ENCODE measurements at regions not wholly inside any gene's neighbourhood (a gene's known extent, or its start where the extent isn't known, plus 50 kb on each side); places are given as distances from the start of the nearest gene placed in this dataset.

DNA sequence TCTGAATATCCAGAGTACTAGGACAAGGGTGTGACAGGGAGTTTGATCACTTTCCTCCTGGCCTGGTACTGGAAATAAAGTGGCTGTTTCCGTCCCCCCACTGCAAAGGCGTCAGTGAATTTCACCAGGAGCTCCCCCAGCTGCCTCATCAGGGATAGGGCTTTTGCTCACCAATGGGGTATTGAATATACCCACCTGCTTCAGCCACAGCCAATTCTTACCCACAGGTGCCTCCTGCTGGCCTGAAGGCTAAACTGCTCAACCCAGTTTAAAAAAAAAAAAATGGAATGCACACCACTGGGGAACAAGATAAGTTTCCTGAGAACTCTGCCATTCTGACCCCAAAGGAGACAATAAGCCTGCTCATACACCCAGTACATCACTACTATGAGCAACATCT lies 65.3 kb upstream of the MS4A8 start:
- H3K23ac ChIP-seq (ENCODE audit: low read length): no peak overlapping the region
- H4K91ac ChIP-seq (ENCODE audit: low read depth, low read length): no peak overlapping the region
- H3K79me2 ChIP-seq (ENCODE audit: control insufficient read depth, insufficient read depth, low read length, poor library complexity): no peaks in the 10 kb centered on the region
- WGBS (ENCODE audit: extremely low coverage, insufficient coverage, insufficient read length): no CpG with 5 or more reads among the region's 2 CpGs
- H4K12ac ChIP-seq (ENCODE audit: low read depth, low read length): no peak overlapping the region
- H2BK120ac ChIP-seq (ENCODE audit: insufficient read depth, low read length, poor library complexity): no peak overlapping the region
- H2AFZ ChIP-seq (ENCODE audit: insufficient read depth, low read length, poor library complexity): no peak overlapping the region
- no peak overlapping the region for H2BK12ac ChIP-seq (ENCODE audit: low read length)
- no peak overlapping the region for H4K8ac ChIP-seq (ENCODE audit: low read depth, low read length)
- no peak overlapping the region for H3K9ac ChIP-seq (ENCODE audit: low read length)
- H3K27me3 ChIP-seq (ENCODE audit: insufficient read depth, low read length): no peaks in the 10 kb centered on the region
- no peak overlapping the region for H3K27ac ChIP-seq (ENCODE audit: low read depth, low read length)
- H3K36me3 ChIP-seq (ENCODE audit: control insufficient read depth in 1 of 2, insufficient read depth in 2 of 2, low read length in 2 of 2): no peaks in the 10 kb centered on the region
- no peak overlapping the region for H3K4ac ChIP-seq (ENCODE audit: low read depth, low read length)
- H3K4me1 ChIP-seq (ENCODE audit: control insufficient read depth in 1 of 2, insufficient read depth in 2 of 2, low read length in 2 of 2): no peaks in the 10 kb centered on the region
- no peak for DNase-seq
- H3K14ac ChIP-seq (ENCODE audit: low read length): no peak overlapping the region
- H2AK5ac ChIP-seq (ENCODE audit: low read length): no peak overlapping the region
- H3K79me1 ChIP-seq (ENCODE audit: low read length): no peaks in the 10 kb centered on the region
- H2BK5ac ChIP-seq (ENCODE audit: low read depth, low read length, poor library complexity): no peak overlapping the region
- H3K4me3 ChIP-seq (ENCODE audit: low read depth, low read length): no peak overlapping the region
- peaks cover 2% of the 10 kb centered on the region for H3K9me3 ChIP-seq (ENCODE audit: insufficient read depth, low read depth, low read length)
- H3K4me2 ChIP-seq (ENCODE audit: low read length): no peak overlapping the region
- no peak overlapping the region for H3K18ac ChIP-seq (ENCODE audit: low read length)

DNA sequence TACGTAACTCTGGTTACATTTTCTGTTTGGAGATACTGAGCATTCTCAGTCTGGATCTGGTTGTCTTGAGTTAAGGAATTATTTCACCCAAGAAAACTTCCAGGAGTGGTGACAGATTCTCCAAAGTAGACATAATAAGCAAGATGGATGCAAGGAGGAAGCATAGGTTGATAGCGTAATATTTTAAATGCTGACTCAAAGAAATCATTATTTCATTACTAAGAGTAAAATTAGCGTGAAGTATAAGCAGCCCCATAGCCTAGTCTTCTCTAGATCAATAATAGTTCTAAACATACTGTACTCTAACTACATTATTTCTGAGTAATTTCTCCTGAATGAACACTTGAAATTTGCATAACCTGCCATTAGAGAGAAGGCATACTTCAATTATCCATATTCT lies 57.5 kb upstream of the MS4A8 start:
- no peak overlapping the region for H4K91ac ChIP-seq (ENCODE audit: low read depth, low read length)
- H2BK12ac ChIP-seq (ENCODE audit: low read length): no peak overlapping the region
- H3K9ac ChIP-seq (ENCODE audit: low read length): no peak overlapping the region
- H3K18ac ChIP-seq (ENCODE audit: low read length): no peak overlapping the region
- no peaks in the 10 kb centered on the region for H3K79me1 ChIP-seq (ENCODE audit: low read length)
- H3K14ac ChIP-seq (ENCODE audit: low read length): no peak overlapping the region
- no peak overlapping the region for H2BK5ac ChIP-seq (ENCODE audit: low read depth, low read length, poor library complexity)
- H3K27ac ChIP-seq (ENCODE audit: low read depth, low read length): no peak overlapping the region
- H3K23ac ChIP-seq (ENCODE audit: low read length): no peak overlapping the region
- H4K8ac ChIP-seq (ENCODE audit: low read depth, low read length): no peak overlapping the region
- no CpG with 5 or more reads among the region's 3 CpGs for WGBS (ENCODE audit: extremely low coverage, insufficient coverage, insufficient read length)
- no peak for DNase-seq
- no peaks in the 10 kb centered on the region for H3K36me3 ChIP-seq (ENCODE audit: control insufficient read depth in 1 of 2, insufficient read depth in 2 of 2, low read length in 2 of 2)
- H3K4me2 ChIP-seq (ENCODE audit: low read length): no peak overlapping the region
- no peak overlapping the region for H3K4me3 ChIP-seq (ENCODE audit: low read depth, low read length)
- no peaks in the 10 kb centered on the region for H3K9me3 ChIP-seq (ENCODE audit: insufficient read depth, low read depth, low read length)
- no peaks in the 10 kb centered on the region for H3K79me2 ChIP-seq (ENCODE audit: control insufficient read depth, insufficient read depth, low read length, poor library complexity)
- H2AK5ac ChIP-seq (ENCODE audit: low read length): no peak overlapping the region
- no peak overlapping the region for H2AFZ ChIP-seq (ENCODE audit: insufficient read depth, low read length, poor library complexity)
- H4K12ac ChIP-seq (ENCODE audit: low read depth, low read length): no peak overlapping the region
- no peak overlapping the region for H2BK120ac ChIP-seq (ENCODE audit: insufficient read depth, low read length, poor library complexity)
- no peak overlapping the region for H3K4ac ChIP-seq (ENCODE audit: low read depth, low read length)
- no peaks in the 10 kb centered on the region for H3K27me3 ChIP-seq (ENCODE audit: insufficient read depth, low read length)
- no peaks in the 10 kb centered on the region for H3K4me1 ChIP-seq (ENCODE audit: control insufficient read depth in 1 of 2, insufficient read depth in 2 of 2, low read length in 2 of 2)

DNA sequence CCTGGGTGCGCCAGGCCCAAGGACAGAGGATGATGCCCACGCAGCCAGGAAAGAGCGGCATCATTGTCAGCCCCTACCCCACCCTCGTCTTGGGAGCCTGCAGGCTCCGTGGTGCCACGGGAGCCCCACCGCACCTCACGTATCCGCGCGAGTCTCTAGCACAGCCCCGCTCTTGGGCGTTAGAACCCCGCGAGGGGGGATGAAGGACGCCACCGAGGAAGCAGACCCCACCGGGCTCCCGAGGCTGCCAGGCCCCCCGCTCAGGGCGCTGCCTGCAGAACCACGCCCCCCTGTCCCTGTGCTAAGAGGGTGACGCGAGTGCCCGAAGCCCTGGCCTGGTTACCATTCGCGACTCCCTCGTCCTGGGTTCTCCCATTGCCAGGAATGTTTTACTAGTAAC lies 52.3 kb upstream of the MS4A8 start:
- Histone ChIP-seq H3K4ac (ENCODE audit: low read depth, low read length) (no peak overlapping the region), H2AFZ (ENCODE audit: insufficient read depth, low read length, poor library complexity) (no peak overlapping the region), H2BK12ac (ENCODE audit: low read length) (no peak overlapping the region), H3K9ac (ENCODE audit: low read length) (no peak overlapping the region), H3K23ac (ENCODE audit: low read length) (no peak overlapping the region), H3K4me1 (ENCODE audit: control insufficient read depth in 1 of 2, insufficient read depth in 2 of 2, low read length in 2 of 2) (no peaks in the 10 kb centered on the region), H3K79me2 (ENCODE audit: control insufficient read depth, insufficient read depth, low read length, poor library complexity) (no peaks in the 10 kb centered on the region), H4K8ac (ENCODE audit: low read depth, low read length) (no peak overlapping the region), H3K14ac (ENCODE audit: low read length) (no peak overlapping the region), H3K27ac (ENCODE audit: low read depth, low read length) (no peak overlapping the region), H3K36me3 (ENCODE audit: control insufficient read depth in 1 of 2, insufficient read depth in 2 of 2, low read length in 2 of 2) (no peaks in the 10 kb centered on the region), H2BK5ac (ENCODE audit: low read depth, low read length, poor library complexity) (no peak overlapping the region), H4K12ac (ENCODE audit: low read depth, low read length) (no peak overlapping the region), H3K9me3 (ENCODE audit: insufficient read depth, low read depth, low read length) (no peaks in the 10 kb centered on the region), H3K4me3 (ENCODE audit: low read depth, low read length) (no peak overlapping the region), H3K79me1 (ENCODE audit: low read length) (no peaks in the 10 kb centered on the region), H4K91ac (ENCODE audit: low read depth, low read length) (no peak overlapping the region), H2AK5ac (ENCODE audit: low read length) (no peak overlapping the region), H3K18ac (ENCODE audit: low read length) (no peak overlapping the region), H2BK120ac (ENCODE audit: insufficient read depth, low read length, poor library complexity) (no peak overlapping the region), H3K27me3 (ENCODE audit: insufficient read depth, low read length) (no peaks in the 10 kb centered on the region), H3K4me2 (ENCODE audit: low read length) (no peak overlapping the region)
- no CpG with 5 or more reads among the region's 28 CpGs for WGBS (ENCODE audit: extremely low coverage, insufficient coverage, insufficient read length)
- DNase-seq: no peak

Data from trophoblast cell (in vitro differentiated cells and primary cell).